ENCODE measurements at regions not wholly inside any gene's neighbourhood (a gene's known extent, or its start where the extent isn't known, plus 50 kb on each side); places are given as distances from the start of the nearest gene placed in this dataset.

DNA sequence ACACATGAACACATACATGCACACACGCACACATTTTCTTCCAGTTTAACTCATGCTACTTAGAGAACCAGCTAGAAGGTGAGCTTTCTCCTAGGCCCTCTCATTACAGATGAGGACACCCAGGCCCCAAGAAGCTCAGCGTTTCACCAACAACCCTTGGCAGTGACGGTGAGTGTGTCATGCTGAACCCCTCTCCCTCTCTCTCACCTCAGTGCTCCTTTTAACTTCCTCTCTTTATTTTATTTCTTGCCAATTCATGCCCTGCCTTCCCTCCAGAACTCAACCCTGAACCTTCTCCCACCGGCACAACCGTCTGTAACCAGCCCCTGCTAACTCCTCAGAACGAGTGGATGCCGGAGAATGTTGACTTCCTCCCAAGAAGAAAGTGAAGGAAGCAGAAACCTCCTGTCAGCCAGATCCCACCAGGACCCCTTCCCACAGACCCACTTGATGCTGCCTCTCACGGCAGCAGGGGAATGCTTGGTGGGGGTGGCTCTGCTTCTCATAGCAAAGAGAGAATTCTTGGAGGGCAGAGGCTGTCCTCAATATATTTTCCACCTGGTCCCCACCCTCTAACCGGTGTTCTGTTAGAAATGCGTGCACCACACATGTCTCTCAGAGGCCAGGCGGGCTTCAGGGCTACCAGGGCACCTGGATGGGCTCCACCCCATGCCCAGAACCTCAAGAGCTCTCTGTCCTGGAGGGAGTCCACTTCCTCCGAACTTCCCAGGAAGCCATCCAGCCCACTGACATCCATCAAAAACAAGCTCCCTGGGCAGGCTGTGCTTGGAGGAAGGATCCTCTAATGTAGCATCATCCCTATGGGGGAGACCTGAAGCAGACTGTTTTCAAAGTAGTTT, 134.0 kb downstream of the TOMM20 start (continued):
- TF ChIP-seq ZBTB21 (CRISPR knock-in tag; IDR thresholded peaks at IDR 0.05) (no peak), MIER2 (CRISPR knock-in tag; IDR thresholded peaks at IDR 0.05) (no peak), ETV5 (CRISPR knock-in tag; IDR thresholded peaks at IDR 0.05; ENCODE audit: borderline replicate concordance) (no peak), ZNF556 (CRISPR knock-in tag; IDR thresholded peaks at IDR 0.05; ENCODE audit: borderline replicate concordance) (no peak), PAX8 (CRISPR knock-in tag; IDR thresholded peaks at IDR 0.05; ENCODE audit: borderline replicate concordance) (no peak)
- TF ChIP-seq, protein P1, sequence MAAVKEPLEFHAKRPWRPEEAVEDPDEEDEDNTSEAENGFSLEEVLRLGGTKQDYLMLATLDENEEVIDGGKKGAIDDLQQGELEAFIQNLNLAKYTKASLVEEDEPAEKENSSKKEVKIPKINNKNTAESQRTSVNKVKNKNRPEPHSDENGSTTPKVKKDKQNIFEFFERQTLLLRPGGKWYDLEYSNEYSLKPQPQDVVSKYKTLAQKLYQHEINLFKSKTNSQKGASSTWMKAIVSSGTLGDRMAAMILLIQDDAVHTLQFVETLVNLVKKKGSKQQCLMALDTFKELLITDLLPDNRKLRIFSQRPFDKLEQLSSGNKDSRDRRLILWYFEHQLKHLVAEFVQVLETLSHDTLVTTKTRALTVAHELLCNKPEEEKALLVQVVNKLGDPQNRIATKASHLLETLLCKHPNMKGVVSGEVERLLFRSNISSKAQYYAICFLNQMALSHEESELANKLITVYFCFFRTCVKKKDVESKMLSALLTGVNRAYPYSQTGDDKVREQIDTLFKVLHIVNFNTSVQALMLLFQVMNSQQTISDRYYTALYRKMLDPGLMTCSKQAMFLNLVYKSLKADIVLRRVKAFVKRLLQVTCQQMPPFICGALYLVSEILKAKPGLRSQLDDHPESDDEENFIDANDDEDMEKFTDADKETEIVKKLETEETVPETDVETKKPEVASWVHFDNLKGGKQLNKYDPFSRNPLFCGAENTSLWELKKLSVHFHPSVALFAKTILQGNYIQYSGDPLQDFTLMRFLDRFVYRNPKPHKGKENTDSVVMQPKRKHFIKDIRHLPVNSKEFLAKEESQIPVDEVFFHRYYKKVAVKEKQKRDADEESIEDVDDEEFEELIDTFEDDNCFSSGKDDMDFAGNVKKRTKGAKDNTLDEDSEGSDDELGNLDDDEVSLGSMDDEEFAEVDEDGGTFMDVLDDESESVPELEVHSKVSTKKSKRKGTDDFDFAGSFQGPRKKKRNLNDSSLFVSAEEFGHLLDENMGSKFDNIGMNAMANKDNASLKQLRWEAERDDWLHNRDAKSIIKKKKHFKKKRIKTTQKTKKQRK (IDR thresholded peaks at IDR 0.05; ENCODE audit: low read length) = no peak
- TF ChIP-seq, protein P2, sequence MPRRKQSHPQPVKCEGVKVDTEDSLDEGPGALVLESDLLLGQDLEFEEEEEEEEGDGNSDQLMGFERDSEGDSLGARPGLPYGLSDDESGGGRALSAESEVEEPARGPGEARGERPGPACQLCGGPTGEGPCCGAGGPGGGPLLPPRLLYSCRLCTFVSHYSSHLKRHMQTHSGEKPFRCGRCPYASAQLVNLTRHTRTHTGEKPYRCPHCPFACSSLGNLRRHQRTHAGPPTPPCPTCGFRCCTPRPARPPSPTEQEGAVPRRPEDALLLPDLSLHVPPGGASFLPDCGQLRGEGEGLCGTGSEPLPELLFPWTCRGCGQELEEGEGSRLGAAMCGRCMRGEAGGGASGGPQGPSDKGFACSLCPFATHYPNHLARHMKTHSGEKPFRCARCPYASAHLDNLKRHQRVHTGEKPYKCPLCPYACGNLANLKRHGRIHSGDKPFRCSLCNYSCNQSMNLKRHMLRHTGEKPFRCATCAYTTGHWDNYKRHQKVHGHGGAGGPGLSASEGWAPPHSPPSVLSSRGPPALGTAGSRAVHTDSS (CRISPR knock-in tag; conservative IDR thresholded peaks at IDR 0.05) = no peak

DNA sequence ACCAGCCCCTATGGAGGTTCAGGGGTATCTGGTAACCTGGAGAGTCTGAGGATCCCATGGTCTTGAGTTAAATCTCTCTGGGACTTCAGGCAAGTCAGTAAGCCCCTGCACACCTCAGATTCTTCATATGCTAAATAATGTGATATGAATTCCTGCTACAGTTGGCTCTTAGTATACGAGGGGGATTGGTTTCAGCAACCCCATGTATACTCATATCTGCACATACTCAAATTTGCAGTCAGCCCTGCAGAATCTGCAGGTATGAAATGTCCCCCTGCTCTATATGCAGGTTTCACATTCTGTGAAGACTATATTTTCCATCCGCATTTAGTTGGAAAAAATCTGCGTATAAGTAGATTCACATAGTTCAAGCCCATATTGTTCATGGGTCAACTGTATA, 136.6 kb downstream of the TOMM20 start:
- no peak overlapping the region for H3K4me3 ChIP-seq (replicated peaks in 1 of 3; ENCODE audit: insufficient read depth in 1 of 3, low read depth in 2 of 3, low read length in 3 of 3)
- 100% methylated on average over 3 of the region's 3 CpGs for WGBS (ENCODE audit: low lambda C conversion rate)
- no peak for DNase-seq (ENCODE audit: low spot score)
- in situ Hi-C loops (cut with HindIII; ENCODE audit: extremely low pct_ligation_motif_present, low pct_unique_long_range_greater_than_20kb) = no loop called here
- no peaks in the 10 kb centered on the region for H3K79me2 ChIP-seq (ENCODE audit: insufficient read depth, low read length)
- H3K27ac ChIP-seq (ENCODE audit: extremely low read length, insufficient read depth, low read length) = no peak overlapping the region
- H3K36me3 ChIP-seq (replicated peaks in 1 of 2; ENCODE audit: control insufficient read depth in 1 of 2, insufficient read depth in 2 of 2, low read length in 2 of 2) = no peaks in the 10 kb centered on the region
- H3K9me3 ChIP-seq (ENCODE audit: low read length) = no peaks in the 10 kb centered on the region
- POLR2A ChIA-PET = no interaction called here
- CTCF ChIA-PET (ENCODE audit: low intra/inter-chr PET ratio, low total read pairs) = no interaction called here
- no peak for TF ChIP-seq IKZF1 (IDR thresholded peaks at IDR 0.05)
- H2AFZ ChIP-seq (ENCODE audit: low read length) = no peak overlapping the region
- intact Hi-C loops (cut with micrococcal nuclease; ENCODE audit: unreplicated experiment) = no loop called here
- ATAC-seq = no peak
- H3K4me1 ChIP-seq (ENCODE audit: insufficient read depth, low read length) = peaks cover 65% of the 10 kb centered on the region
- BruUV-seq (replicated peaks) = no TSS peak
- no peak overlapping the region for H3K4me2 ChIP-seq (ENCODE audit: low read depth, low read length)
- no peaks in the 10 kb centered on the region for H3K27me3 ChIP-seq (ENCODE audit: control insufficient read depth in 1 of 2, insufficient read depth in 2 of 2, low read length in 2 of 2)
- H4K20me1 ChIP-seq (ENCODE audit: insufficient read depth, low read length) = no peaks in the 10 kb centered on the region
- FAIRE-seq = no peak
- no peak overlapping the region for H3K9ac ChIP-seq (ENCODE audit: insufficient read depth, low read depth, low read length)
